GM12864 (cell line): ENCODE measurements at regions not wholly inside any gene's neighbourhood (a gene's known extent, or its start where the extent isn't known, plus 50 kb on each side); places are given as distances from the start of the nearest gene placed in this dataset.

ENCODE experiments used
- DNase-seq: peaks from one replicate; pipeline ENCODE4 v3.0.0-alpha.2; 2011; ENCODE audit warnings: low read depth
- H3K4me3 ChIP-seq: 2 replicates; pipeline ENCODE4 v1.5.1; 2011; ENCODE audit warnings: mild to moderate bottlenecking, low read depth, low read length, control low read depth
- TF ChIP-seq, protein P1 (sequence below): IDR thresholded peaks from 2 replicates; pipeline ENCODE4 v1.5.1; 2011; ENCODE audit warnings: low read depth, mild to moderate bottlenecking, moderate library complexity, low read length, control low read depth, inconsistent platforms; ENCODE audit errors: missing control alignments

GRCh38 chr2:57849843-57850242, 196.8 kb upstream of the VRK2 start:
- DNase-seq = no peak
- TF ChIP-seq, protein P1, sequence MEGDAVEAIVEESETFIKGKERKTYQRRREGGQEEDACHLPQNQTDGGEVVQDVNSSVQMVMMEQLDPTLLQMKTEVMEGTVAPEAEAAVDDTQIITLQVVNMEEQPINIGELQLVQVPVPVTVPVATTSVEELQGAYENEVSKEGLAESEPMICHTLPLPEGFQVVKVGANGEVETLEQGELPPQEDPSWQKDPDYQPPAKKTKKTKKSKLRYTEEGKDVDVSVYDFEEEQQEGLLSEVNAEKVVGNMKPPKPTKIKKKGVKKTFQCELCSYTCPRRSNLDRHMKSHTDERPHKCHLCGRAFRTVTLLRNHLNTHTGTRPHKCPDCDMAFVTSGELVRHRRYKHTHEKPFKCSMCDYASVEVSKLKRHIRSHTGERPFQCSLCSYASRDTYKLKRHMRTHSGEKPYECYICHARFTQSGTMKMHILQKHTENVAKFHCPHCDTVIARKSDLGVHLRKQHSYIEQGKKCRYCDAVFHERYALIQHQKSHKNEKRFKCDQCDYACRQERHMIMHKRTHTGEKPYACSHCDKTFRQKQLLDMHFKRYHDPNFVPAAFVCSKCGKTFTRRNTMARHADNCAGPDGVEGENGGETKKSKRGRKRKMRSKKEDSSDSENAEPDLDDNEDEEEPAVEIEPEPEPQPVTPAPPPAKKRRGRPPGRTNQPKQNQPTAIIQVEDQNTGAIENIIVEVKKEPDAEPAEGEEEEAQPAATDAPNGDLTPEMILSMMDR = no peak
- no peak overlapping the region for H3K4me3 ChIP-seq

- TF ChIP-seq, protein P1 = no peak
These were observed 196.0 kb upstream of the VRK2 start for GRCh38 chr2:57850415-57851130.

DNA sequence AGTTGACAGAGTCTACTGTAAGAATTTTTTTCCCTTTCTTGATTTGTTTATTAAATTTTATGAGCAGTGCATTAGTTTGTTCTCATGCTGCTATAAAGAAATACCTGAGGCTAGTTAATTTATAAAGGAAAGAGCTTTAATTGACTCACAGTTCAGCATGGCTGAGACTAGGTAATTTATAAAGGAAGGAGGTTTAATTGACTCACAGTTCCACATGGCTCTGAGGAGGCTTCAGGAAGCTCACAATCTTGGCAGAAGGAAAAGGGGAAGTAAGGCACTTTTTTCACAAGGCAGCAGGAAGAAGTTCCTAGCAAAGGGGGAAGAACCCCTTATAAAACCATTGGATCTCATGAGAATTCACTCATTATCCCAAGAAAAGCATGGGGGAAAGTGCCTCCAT, 191.4 kb upstream of the VRK2 start:
- H3K4me3 ChIP-seq = no peak overlapping the region
- DNase-seq = no peak
- TF ChIP-seq, protein P1 = no peak

More at GRCh38 chr2:57850415-57851130, 196.0 kb upstream of the VRK2 start:
- H3K4me3 ChIP-seq = no peak overlapping the region
- DNase-seq = no peak

GRCh38 chr2:57859755-57860154, 186.9 kb upstream of the VRK2 start:
- no peak for DNase-seq
- TF ChIP-seq, protein P1 = no peak
- H3K4me3 ChIP-seq = no peak overlapping the region

- H3K4me3 ChIP-seq = no peak overlapping the region
- TF ChIP-seq, protein P1 = no peak
- DNase-seq = no peak
These were observed 184.5 kb upstream of the VRK2 start for GRCh38 chr2:57862153-57862552.

DNA sequence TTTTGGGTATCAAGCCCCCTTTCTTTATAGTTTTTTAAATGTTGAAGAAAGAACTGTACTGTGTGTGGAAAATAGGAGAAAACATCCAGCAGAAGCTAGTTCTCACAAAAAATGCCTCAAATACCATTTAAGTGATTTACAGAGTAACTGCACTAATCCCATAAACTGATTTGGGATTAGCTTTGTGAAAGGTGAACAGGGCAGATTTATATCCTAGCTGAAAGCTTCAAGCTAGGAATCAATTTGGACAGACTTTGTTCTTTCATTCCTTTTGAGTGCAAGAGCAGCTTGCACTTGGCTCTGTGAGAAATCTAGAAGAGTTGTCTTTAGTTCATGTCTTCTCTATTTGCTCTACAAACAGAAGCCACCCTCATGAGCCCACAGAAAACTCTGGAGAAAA, 183.9 kb upstream of the VRK2 start:
- DNase-seq = no peak

More for the DNA sequence above, 183.9 kb upstream of the VRK2 start:
- no peak overlapping the region for H3K4me3 ChIP-seq
- TF ChIP-seq, protein P1 = no peak
